NB4 (cell line): ENCODE measurements at regions not wholly inside any gene's neighbourhood (a gene's known extent, or its start where the extent isn't known, plus 50 kb on each side); places are given as distances from the start of the nearest gene placed in this dataset.
A peak's percentile ranks its signal among the peaks of the same experiment; 100 is the strongest.

Source experiments
- DNase-seq: peaks from one replicate; pipeline ENCODE4 v3.0.0; 2010; ENCODE audit warnings: low read depth
- H3K4me3 ChIP-seq: one replicate; pipeline ENCODE4 v1.5.1; 2011; ENCODE audit warnings: mild to moderate bottlenecking, low read depth, low read length, moderate library complexity
- MYC ChIP-seq: IDR thresholded peaks from 2 replicates; pipeline ENCODE4 v1.6.1; 2011; ENCODE audit warnings: low read depth, low read length
- POLR2A ChIP-seq: IDR thresholded peaks from 2 replicates; pipeline ENCODE4 v1.6.1; 2011; ENCODE audit warnings: mild to moderate bottlenecking; ENCODE audit not compliant: insufficient read length; ENCODE audit errors: extremely low read depth
- TF ChIP-seq, protein P1 (sequence below): IDR thresholded peaks from one replicate; pipeline ENCODE4 v1.5.1; 2012; ENCODE audit warnings: low read depth, low read length
- TF ChIP-seq, protein P2 (sequence below): IDR thresholded peaks from 2 replicates; pipeline ENCODE4 v1.6.1; 2011; ENCODE audit warnings: low read depth, low read length

DNA sequence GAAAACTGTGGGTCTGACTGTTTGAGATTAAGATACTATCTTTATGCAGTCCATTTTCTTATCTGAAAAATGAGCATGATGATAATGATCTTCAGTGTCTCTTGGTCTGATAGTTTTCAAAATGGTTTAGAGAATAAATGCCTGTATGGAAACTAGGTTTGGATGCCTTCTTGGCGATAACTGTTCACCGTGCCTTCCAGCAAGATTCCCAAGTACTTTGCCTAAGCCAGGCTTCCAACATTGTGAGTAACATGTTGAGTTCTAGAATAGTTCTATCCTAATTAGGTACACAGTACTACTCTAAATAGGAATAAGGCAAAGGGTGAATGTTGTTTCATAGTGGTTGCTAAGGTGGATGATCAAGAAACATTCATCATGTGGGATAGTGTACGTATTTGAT lies 940.2 kb downstream of the MCTP2 start:
- H3K4me3 ChIP-seq, result no peak overlapping the region
- TF ChIP-seq, protein P1, sequence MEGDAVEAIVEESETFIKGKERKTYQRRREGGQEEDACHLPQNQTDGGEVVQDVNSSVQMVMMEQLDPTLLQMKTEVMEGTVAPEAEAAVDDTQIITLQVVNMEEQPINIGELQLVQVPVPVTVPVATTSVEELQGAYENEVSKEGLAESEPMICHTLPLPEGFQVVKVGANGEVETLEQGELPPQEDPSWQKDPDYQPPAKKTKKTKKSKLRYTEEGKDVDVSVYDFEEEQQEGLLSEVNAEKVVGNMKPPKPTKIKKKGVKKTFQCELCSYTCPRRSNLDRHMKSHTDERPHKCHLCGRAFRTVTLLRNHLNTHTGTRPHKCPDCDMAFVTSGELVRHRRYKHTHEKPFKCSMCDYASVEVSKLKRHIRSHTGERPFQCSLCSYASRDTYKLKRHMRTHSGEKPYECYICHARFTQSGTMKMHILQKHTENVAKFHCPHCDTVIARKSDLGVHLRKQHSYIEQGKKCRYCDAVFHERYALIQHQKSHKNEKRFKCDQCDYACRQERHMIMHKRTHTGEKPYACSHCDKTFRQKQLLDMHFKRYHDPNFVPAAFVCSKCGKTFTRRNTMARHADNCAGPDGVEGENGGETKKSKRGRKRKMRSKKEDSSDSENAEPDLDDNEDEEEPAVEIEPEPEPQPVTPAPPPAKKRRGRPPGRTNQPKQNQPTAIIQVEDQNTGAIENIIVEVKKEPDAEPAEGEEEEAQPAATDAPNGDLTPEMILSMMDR, result no peak
- TF ChIP-seq POLR2A, result no peak
- TF ChIP-seq MYC, result no peak
- TF ChIP-seq, protein P2, sequence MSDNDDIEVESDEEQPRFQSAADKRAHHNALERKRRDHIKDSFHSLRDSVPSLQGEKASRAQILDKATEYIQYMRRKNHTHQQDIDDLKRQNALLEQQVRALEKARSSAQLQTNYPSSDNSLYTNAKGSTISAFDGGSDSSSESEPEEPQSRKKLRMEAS, result no peak
- DNase-seq, result no peak

GRCh38 chr15:95174301-95175259 lies 943.2 kb downstream of the MCTP2 start:
- TF ChIP-seq POLR2A, result no peak
- TF ChIP-seq MYC, result no peak
- TF ChIP-seq, protein P1, result no peak
- TF ChIP-seq, protein P2, result no peak
- DNase-seq, result no peak
- no peak overlapping the region for H3K4me3 ChIP-seq

- no peak for DNase-seq
- no peak overlapping the region for H3K4me3 ChIP-seq
- TF ChIP-seq, protein P2, result no peak
- no peak for TF ChIP-seq MYC
Measured at GRCh38 chr15:95175914-95176658, 944.7 kb downstream of the MCTP2 start.

- TF ChIP-seq POLR2A (no peak), MYC (no peak)
- TF ChIP-seq, protein P1, result no peak
Measured at GRCh38 chr15:95176794-95177577, 945.6 kb downstream of the MCTP2 start.

DNA sequence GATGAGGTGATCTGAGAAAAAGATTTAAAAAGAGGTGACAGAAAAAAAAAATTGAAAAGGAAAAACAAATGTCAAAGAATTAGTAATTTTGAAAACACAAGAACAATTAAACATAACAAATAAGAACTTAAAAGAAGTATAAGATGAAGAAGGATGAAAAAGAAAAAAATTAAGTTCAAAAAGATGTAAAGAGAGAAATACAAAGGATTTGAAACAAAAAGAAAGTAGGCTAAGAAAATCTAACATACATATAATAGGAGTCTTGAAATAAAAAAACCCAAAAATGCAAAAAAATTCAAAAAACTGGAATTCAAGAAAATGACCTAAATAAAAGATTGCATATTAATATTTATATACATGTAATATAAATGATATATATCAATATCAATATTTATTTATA lies 949.2 kb downstream of the MCTP2 start:
- no peak overlapping the region for H3K4me3 ChIP-seq
- DNase-seq, result no peak
- TF ChIP-seq MYC (no peak), POLR2A (no peak)
- TF ChIP-seq, protein P1, result no peak
- TF ChIP-seq, protein P2, result no peak

More at GRCh38 chr15:95176794-95177577, 945.6 kb downstream of the MCTP2 start:
- DNase-seq, result peak; percentile 16
- H3K4me3 ChIP-seq, result no peak overlapping the region

DNA sequence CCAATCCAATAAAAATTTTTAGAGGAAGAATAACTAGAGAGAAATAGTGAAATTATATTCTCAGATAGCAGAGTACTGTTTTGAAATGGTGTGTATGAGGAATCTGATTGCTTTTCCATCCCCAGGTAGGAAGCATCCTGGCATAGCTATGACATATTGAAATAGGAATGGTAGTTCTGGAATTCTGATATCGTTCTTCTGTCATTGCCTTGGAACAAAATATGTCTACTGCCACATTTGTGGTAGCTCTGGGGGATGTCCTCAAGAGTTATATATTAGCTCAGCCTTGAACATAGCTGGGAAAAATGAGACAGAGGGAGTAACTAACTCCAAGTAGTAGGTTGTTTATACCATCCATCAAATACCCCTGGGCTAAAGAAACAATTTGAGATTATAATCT lies 950.7 kb downstream of the MCTP2 start:
- H3K4me3 ChIP-seq, result no peak overlapping the region
- DNase-seq, result no peak
- TF ChIP-seq MYC, result no peak
- TF ChIP-seq, protein P1, result no peak
- no peak for TF ChIP-seq POLR2A
- TF ChIP-seq, protein P2, result no peak
